ENCODE measurements at regions not wholly inside any gene's neighbourhood (a gene's known extent, or its start where the extent isn't known, plus 50 kb on each side); places are given as distances from the start of the nearest gene placed in this dataset.

GRCh38 chr3:24648063-24648462 lies 153.4 kb upstream of the THRB start:
- TF ChIP-seq ZNF207 (IDR thresholded peaks at IDR 0.05; ENCODE audit: borderline replicate concordance): no peak
- no peak for TF ChIP-seq ATF2 (IDR thresholded peaks at IDR 0.05; ENCODE audit: low read length)
- no peak for TF ChIP-seq CTCF (IDR thresholded peaks at IDR 0.05 in 2 of 3, conservative IDR thresholded peaks at IDR 0.05 in 1 of 3; ENCODE audit: control insufficient read depth in 2 of 3, extremely low read depth in 1 of 3, insufficient read depth in 1 of 3, low read depth in 3 of 3, low read length in 3 of 3)
- TF ChIP-seq PKNOX1 (IDR thresholded peaks at IDR 0.05): no peak
- TF ChIP-seq FOS (IDR thresholded peaks at IDR 0.05; ENCODE audit: borderline replicate concordance, extremely low read depth, insufficient read length): no peak
- TF ChIP-seq SPI1 (IDR thresholded peaks at IDR 0.05; ENCODE audit: borderline replicate concordance, insufficient read depth, low read depth, low read length): no peak
- no peak for TF ChIP-seq PAX5 (IDR thresholded peaks at IDR 0.05; ENCODE audit: borderline replicate concordance, low read depth, low read length)
- TF ChIP-seq ETV6 (conservative IDR thresholded peaks at IDR 0.05 in 1 of 2, IDR thresholded peaks at IDR 0.05 in 1 of 2; ENCODE audit: borderline replicate concordance in 1 of 2, low read depth in 1 of 2): no peak

Data from GM12878 (cell line).